Neural progenitor cell (in vitro differentiated cells): ENCODE measurements at regions not wholly inside any gene's neighbourhood (a gene's known extent, or its start where the extent isn't known, plus 50 kb on each side); places are given as distances from the start of the nearest gene placed in this dataset.

Source experiments
- DNase-seq: peaks from one replicate; pipeline ENCODE4 v3.0.0-alpha.2; 2016; ENCODE audit warnings: low spot score
- H2AFZ ChIP-seq: fragments of 200-600 bp; sonication (generic); replicated peaks from 2 replicates; pipeline ENCODE4 v1.6.1; 2016; ENCODE audit warnings: antibody characterized with exemption
- H3F3A ChIP-seq: fragments of 200-600 bp; sonication (generic); 2 replicates; pipeline ENCODE4 v1.6.1; 2016; ENCODE audit warnings: antibody characterized with exemption, low read depth
- H3K27ac ChIP-seq: fragments of 200-600 bp; sonication (generic); 2 replicates; pipeline ENCODE4 v1.5.1; 2016; ENCODE audit warnings: mild to moderate bottlenecking
- H3K27me3 ChIP-seq: fragments of 200-600 bp; sonication (generic); 2 replicates; pipeline ENCODE4 v1.6.1; 2016; ENCODE audit warnings: mild to moderate bottlenecking, moderate library complexity
- H3K36me3 ChIP-seq: fragments of 200-600 bp; sonication (generic); 2 replicates; pipeline ENCODE4 v1.5.1; 2016
- H3K4me1 ChIP-seq: fragments of 200-600 bp; sonication (generic); 2 replicates; pipeline ENCODE4 v1.6.1; 2016; ENCODE audit warnings: mixed run types
- H3K4me2 ChIP-seq: fragments of 200-600 bp; sonication (generic); 2 replicates; pipeline ENCODE4 v1.6.1; 2016
- H3K4me3 ChIP-seq: fragments of 200-600 bp; sonication (generic); 2 replicates; pipeline ENCODE4 v1.5.1; 2016
- H3K79me2 ChIP-seq: fragments of 200-600 bp; sonication (generic); 2 replicates; pipeline ENCODE4 v1.6.1; 2016; ENCODE audit warnings: low read depth
- H3K9ac ChIP-seq: fragments of 200-600 bp; sonication (generic); 2 replicates; pipeline ENCODE4 v1.6.1; 2016
- H3K9me3 ChIP-seq: fragments of 200-600 bp; sonication (generic); 2 replicates; pipeline ENCODE4 v1.5.1; 2016; ENCODE audit warnings: low read depth
- H4K20me1 ChIP-seq: fragments of 200-600 bp; sonication (generic); 2 replicates; pipeline ENCODE4 v1.6.1; 2016; ENCODE audit warnings: low read depth
- H3K27ac Mint-ChIP-seq: 3 replicates; pipeline ENCODE4 v1.8.0; 2021; ENCODE audit warnings: mixed read lengths
- H3K27me3 Mint-ChIP-seq: 2 replicates; pipeline ENCODE4 v1.8.0; 2022; ENCODE audit warnings: low read depth, mild to moderate bottlenecking, inconsistent platforms, moderate library complexity, mixed read lengths; ENCODE audit not compliant: insufficient read depth
- H3K36me3 Mint-ChIP-seq: 3 replicates; pipeline ENCODE4 v1.8.0; 2021; ENCODE audit warnings: mixed read lengths
- H3K4me1 Mint-ChIP-seq: 3 replicates; pipeline ENCODE4 v1.8.0; 2021; ENCODE audit warnings: mixed read lengths
- H3K4me3 Mint-ChIP-seq: 3 replicates; pipeline ENCODE4 v1.8.0; 2021; ENCODE audit warnings: mild to moderate bottlenecking, moderate library complexity, mixed read lengths
- H3K9me3 Mint-ChIP-seq: 3 replicates; pipeline ENCODE4 v1.8.0; 2020; ENCODE audit warnings: mixed read lengths
- EZH2 ChIP-seq: fragments of 200-600 bp; sonication (generic); IDR thresholded peaks from 2 replicates; pipeline ENCODE4 v1.6.1; 2017; ENCODE audit warnings: antibody characterized with exemption, mild to moderate bottlenecking, moderate library complexity
- EZH2phosphoT487 ChIP-seq: fragments of 200-600 bp; sonication (generic); IDR thresholded peaks from 2 replicates; pipeline ENCODE4 v1.6.1; 2017; ENCODE audit warnings: antibody characterized with exemption
- TF ChIP-seq, protein P1 (sequence below): fragments of 200-600 bp; sonication (generic); IDR thresholded peaks from 2 replicates; pipeline ENCODE4 v1.5.1; 2017; ENCODE audit warnings: antibody characterized with exemption, mild to moderate bottlenecking

DNA sequence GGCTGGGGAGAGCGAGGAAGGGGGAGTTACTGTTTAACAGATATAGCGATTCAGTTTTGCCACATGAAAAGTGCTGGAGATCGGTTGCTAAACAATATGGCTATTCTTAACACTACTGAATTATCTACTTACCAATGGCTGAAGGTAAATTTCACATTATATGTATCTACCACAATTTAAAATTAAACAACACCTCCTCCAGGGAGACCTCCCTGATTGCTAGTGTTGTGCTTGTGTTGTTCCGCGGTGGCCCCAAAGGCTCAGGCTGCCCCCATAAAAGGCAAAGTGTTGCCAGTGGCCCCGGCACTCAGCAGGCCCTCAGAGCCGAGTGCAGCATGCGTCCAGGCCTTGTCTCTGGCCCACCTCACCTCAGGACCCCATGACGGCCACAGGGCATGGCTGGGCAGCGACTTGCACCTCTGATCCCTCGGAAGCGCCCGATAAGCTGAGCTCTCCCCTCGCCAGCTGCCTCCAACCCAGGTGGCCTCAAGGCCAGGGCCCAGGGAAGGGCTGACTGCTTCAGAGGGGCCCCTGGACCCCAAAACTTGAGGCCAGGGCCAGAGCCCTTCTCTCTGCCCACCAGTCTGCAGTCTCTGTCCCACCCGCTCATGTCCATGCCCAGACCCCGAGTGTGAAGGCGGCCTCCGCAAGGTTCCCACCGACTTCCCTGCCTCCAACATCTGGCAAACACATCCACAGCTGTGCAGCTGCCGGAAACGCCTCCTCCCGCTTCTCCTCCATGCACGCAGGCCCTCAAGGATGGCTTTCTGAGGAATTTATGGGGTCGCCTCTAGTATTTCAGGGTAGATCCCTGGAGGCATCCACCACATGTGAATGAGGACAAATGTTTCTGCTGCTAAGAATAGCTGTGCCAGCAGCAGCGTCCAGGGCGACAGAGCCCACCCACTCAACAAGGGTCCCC is 60.0 kb downstream of the NCOR2 start:
- Histone ChIP-seq H3F3A (peaks cover 41% of the 10 kb centered on the region), H3K79me2 (peaks cover 96% of the 10 kb centered on the region), H3K4me1 (peaks cover 64% of the 10 kb centered on the region), H2AFZ (no peak overlapping the region), H3K9me3 (no peaks in the 10 kb centered on the region), H3K27me3 (no peaks in the 10 kb centered on the region), H3K36me3 (no peaks in the 10 kb centered on the region), H3K27ac (peak overlapping the region; percentile 77), H3K4me3 (no peak overlapping the region), H3K4me2 (peak overlapping the region; percentile 20), H4K20me1 (peaks cover 78% of the 10 kb centered on the region), H3K9ac (no peak overlapping the region)
- Mint-ChIP-seq H3K36me3 (peaks cover 4% of the 10 kb centered on the region), H3K27me3 (peaks cover 16% of the 10 kb centered on the region), H3K4me3 (no peak overlapping the region), H3K27ac (peak overlapping the region; percentile 87), H3K9me3 (no peaks in the 10 kb centered on the region), H3K4me1 (peaks cover 80% of the 10 kb centered on the region)
- DNase-seq, result peak; percentile 33
- no peak for TF ChIP-seq EZH2
- no peak for TF ChIP-seq EZH2phosphoT487
- TF ChIP-seq, protein P1, sequence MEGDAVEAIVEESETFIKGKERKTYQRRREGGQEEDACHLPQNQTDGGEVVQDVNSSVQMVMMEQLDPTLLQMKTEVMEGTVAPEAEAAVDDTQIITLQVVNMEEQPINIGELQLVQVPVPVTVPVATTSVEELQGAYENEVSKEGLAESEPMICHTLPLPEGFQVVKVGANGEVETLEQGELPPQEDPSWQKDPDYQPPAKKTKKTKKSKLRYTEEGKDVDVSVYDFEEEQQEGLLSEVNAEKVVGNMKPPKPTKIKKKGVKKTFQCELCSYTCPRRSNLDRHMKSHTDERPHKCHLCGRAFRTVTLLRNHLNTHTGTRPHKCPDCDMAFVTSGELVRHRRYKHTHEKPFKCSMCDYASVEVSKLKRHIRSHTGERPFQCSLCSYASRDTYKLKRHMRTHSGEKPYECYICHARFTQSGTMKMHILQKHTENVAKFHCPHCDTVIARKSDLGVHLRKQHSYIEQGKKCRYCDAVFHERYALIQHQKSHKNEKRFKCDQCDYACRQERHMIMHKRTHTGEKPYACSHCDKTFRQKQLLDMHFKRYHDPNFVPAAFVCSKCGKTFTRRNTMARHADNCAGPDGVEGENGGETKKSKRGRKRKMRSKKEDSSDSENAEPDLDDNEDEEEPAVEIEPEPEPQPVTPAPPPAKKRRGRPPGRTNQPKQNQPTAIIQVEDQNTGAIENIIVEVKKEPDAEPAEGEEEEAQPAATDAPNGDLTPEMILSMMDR, result no peak

DNA sequence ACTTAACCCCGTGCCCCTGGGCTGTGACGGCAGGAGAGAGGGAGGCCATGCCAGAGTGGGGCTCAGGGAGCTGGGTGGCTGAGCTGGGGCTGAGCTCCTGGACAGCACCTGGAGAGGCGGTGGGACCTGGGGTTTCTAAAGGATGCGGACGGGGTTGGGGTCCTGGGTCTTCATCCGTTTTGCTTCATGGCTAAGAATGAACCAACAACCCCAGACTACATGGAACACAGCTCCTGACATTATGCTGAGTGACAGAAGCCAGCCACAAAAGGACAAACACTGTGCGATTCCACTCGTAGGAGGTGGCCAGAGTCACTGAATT is 60.6 kb downstream of the NCOR2 start:
- Histone ChIP-seq H3K27me3 (no peaks in the 10 kb centered on the region), H3K4me2 (no peak overlapping the region), H3K36me3 (no peaks in the 10 kb centered on the region), H3K79me2 (peaks cover 96% of the 10 kb centered on the region), H3K27ac (peak overlapping the region; percentile 77), H3F3A (peaks cover 37% of the 10 kb centered on the region), H3K4me1 (peaks cover 61% of the 10 kb centered on the region), H3K9ac (no peak overlapping the region), H4K20me1 (peaks cover 80% of the 10 kb centered on the region), H2AFZ (no peak overlapping the region), H3K9me3 (no peaks in the 10 kb centered on the region), H3K4me3 (no peak overlapping the region)
- Mint-ChIP-seq H3K9me3 (no peaks in the 10 kb centered on the region), H3K27me3 (peaks cover 18% of the 10 kb centered on the region), H3K4me1 (peaks cover 79% of the 10 kb centered on the region), H3K4me3 (no peak overlapping the region), H3K36me3 (peaks cover 2% of the 10 kb centered on the region), H3K27ac (peak overlapping the region; percentile 86)
- DNase-seq, result no peak
- TF ChIP-seq, protein P1, result no peak
- no peak for TF ChIP-seq EZH2phosphoT487
- no peak for TF ChIP-seq EZH2

DNA sequence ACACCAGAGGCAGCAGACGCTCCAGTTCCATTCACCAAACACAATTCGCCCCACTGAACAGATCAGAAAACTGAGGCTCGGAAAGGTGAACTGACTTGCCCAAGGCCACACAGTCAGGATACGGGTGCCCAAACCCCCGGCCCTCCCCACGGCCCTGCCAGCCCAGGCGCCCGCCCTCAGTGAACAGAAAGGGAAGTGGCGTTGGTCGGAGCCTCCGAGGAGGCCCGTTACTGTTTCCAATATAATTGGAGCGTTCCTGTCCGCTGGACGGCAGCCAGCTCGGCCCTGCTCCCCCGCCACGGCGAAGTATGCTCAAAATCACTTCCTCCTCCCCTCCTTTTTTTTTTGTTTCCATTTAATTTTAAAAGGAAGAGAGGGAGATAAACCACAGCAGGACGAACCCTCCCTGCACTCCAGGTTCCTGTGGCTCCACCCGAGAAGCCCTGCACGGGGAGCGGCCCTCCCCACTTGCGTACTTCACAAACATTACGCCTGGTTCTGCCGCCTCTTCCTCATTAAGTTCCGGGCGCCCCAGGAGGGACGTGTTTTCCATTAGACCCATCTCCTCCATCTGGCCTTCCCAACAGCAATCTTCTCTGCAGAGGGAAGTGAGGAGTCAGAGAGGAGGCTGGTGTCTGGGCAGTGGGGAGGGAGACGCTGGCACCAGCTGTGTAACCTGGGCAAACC is 61.1 kb downstream of the NCOR2 start:
- peaks cover 2% of the 10 kb centered on the region for H3K36me3 Mint-ChIP-seq
- H3K27ac Mint-ChIP-seq, result peak overlapping the region; percentile 86
- H3K9me3 Mint-ChIP-seq, result no peaks in the 10 kb centered on the region
- H3K4me1 Mint-ChIP-seq, result peaks cover 83% of the 10 kb centered on the region
- Histone ChIP-seq H3K4me3 (no peak overlapping the region), H4K20me1 (peaks cover 84% of the 10 kb centered on the region), H3K27me3 (no peaks in the 10 kb centered on the region), H3K4me2 (no peak overlapping the region), H2AFZ (no peak overlapping the region), H3K79me2 (peaks cover 96% of the 10 kb centered on the region), H3K27ac (peak overlapping the region; percentile 77), H3K36me3 (no peaks in the 10 kb centered on the region), H3K4me1 (peaks cover 66% of the 10 kb centered on the region), H3F3A (peaks cover 41% of the 10 kb centered on the region), H3K9ac (no peak overlapping the region), H3K9me3 (no peaks in the 10 kb centered on the region)
- peaks cover 21% of the 10 kb centered on the region for H3K27me3 Mint-ChIP-seq
- DNase-seq, result peak; percentile 28
- peak overlapping the region; percentile 71 for H3K4me3 Mint-ChIP-seq
- TF ChIP-seq, protein P1, result no peak
- no peak for TF ChIP-seq EZH2
- TF ChIP-seq EZH2phosphoT487, result no peak
